DND-41 (cell line): ENCODE measurements at regions not wholly inside any gene's neighbourhood (a gene's known extent, or its start where the extent isn't known, plus 50 kb on each side); places are given as distances from the start of the nearest gene placed in this dataset.

Experiments used
- ATAC-seq: fragments of 200-7000 bp; cut with Tn5 transposase; 3 replicates; pipeline ENCODE4 v1.9.1; 2021; ENCODE audit warnings: low read depth; ENCODE audit not compliant: insufficient read depth
- DNase-seq: peaks from one replicate; pipeline ENCODE4 v3.0.0-alpha.2; 2020
- H2AFZ ChIP-seq: 2 replicates; pipeline ENCODE4 v1.6.0; 2012; ENCODE audit warnings: low read depth, low read length
- H3K27ac ChIP-seq: 2 replicates; pipeline ENCODE4 v1.5.1; 2012; ENCODE audit warnings: low read length, inconsistent platforms
- H3K27me3 ChIP-seq: fragments of 200-600 bp; sonication (generic); 2 replicates; pipeline ENCODE4 v1.6.0; 2012; ENCODE audit warnings: low read length, mild to moderate bottlenecking, inconsistent platforms; ENCODE audit not compliant: insufficient read depth, poor library complexity
- H3K36me3 ChIP-seq: 2 replicates; pipeline ENCODE4 v1.5.1; 2012; ENCODE audit warnings: low read length, inconsistent platforms; ENCODE audit not compliant: insufficient read depth
- H3K4me1 ChIP-seq: 2 replicates; pipeline ENCODE4 v1.5.1; 2012; ENCODE audit warnings: mild to moderate bottlenecking, low read length; ENCODE audit not compliant: insufficient read depth
- H3K4me2 ChIP-seq: 2 replicates; pipeline ENCODE4 v1.6.0; 2012; ENCODE audit warnings: mild to moderate bottlenecking, moderate library complexity, low read length, inconsistent platforms; ENCODE audit not compliant: insufficient read depth
- H3K4me3 ChIP-seq, 2 experiments: fragments of 200-600 bp in 1 of 2; shearing (Covaris generic) in 1 of 2; 2 replicates each; pipeline ENCODE4 v1.5.1; 2012 to 2016; ENCODE audit warnings: inconsistent platforms in 2 of 2, low read length in 2 of 2, mild to moderate bottlenecking in 2 of 2, low read depth in 1 of 2, moderate library complexity in 1 of 2
- H3K79me2 ChIP-seq: 2 replicates; pipeline ENCODE4 v1.6.0; 2012; ENCODE audit warnings: low read length, inconsistent platforms; ENCODE audit not compliant: insufficient read depth
- H3K9ac ChIP-seq: 2 replicates; pipeline ENCODE4 v1.6.0; 2012; ENCODE audit warnings: low read depth, mild to moderate bottlenecking, inconsistent platforms, low read length, moderate library complexity
- H3K9me3 ChIP-seq: 2 replicates; pipeline ENCODE4 v1.5.1; 2012; ENCODE audit warnings: low read length, moderate library complexity, mild to moderate bottlenecking, inconsistent platforms; ENCODE audit not compliant: insufficient read depth, severe bottlenecking
- H4K20me1 ChIP-seq: 2 replicates; pipeline ENCODE4 v1.6.0; 2012; ENCODE audit warnings: low read length; ENCODE audit not compliant: insufficient read depth
- CTCF ChIP-seq: IDR thresholded peaks from 2 replicates; pipeline ENCODE4 v1.5.1; 2012; ENCODE audit warnings: borderline replicate concordance, low read length, moderate library complexity, mild to moderate bottlenecking; ENCODE audit not compliant: poor library complexity, severe bottlenecking; ENCODE audit errors: extremely low read depth
- EZH2 ChIP-seq: IDR thresholded peaks from 3 replicates; pipeline ENCODE4 v1.6.1; 2012; ENCODE audit warnings: borderline replicate concordance, low read depth, mild to moderate bottlenecking, moderate library complexity, low read length, inconsistent platforms; ENCODE audit not compliant: severe bottlenecking

- Histone ChIP-seq H3K9ac (no peak overlapping the region), H3K27ac (no peak overlapping the region), H3K9me3 (peaks cover 3% of the 10 kb centered on the region), H3K27me3 (no peaks in the 10 kb centered on the region), H3K4me2 (no peak overlapping the region), H3K4me1 (no peaks in the 10 kb centered on the region), H3K79me2 (no peaks in the 10 kb centered on the region), H2AFZ (no peak overlapping the region), H3K36me3 (no peaks in the 10 kb centered on the region), H4K20me1 (no peaks in the 10 kb centered on the region), H3K4me3 (no peak overlapping the region)
- TF ChIP-seq EZH2 (no peak), CTCF (no peak)
- no peak for ATAC-seq
- DNase-seq = no peak
Observed at GRCh38 chr2:7738596-7738995, 821.4 kb downstream of the RNF144A start.

GRCh38 chr2:7740114-7740513 lies 822.9 kb downstream of the RNF144A start:
- TF ChIP-seq CTCF = no peak
- no peak for TF ChIP-seq EZH2
- DNase-seq (no peak), ATAC-seq (no peak)
- no peak overlapping the region for H2AFZ ChIP-seq
- H3K27me3 ChIP-seq = no peaks in the 10 kb centered on the region
- H3K36me3 ChIP-seq = no peaks in the 10 kb centered on the region
- H4K20me1 ChIP-seq = no peaks in the 10 kb centered on the region
- peaks cover 3% of the 10 kb centered on the region for H3K9me3 ChIP-seq
- H3K4me2 ChIP-seq = no peak overlapping the region
- H3K9ac ChIP-seq = no peak overlapping the region
- no peaks in the 10 kb centered on the region for H3K4me1 ChIP-seq
- H3K79me2 ChIP-seq = no peaks in the 10 kb centered on the region
- no peak overlapping the region for H3K4me3 ChIP-seq
- H3K27ac ChIP-seq = no peak overlapping the region

- Histone ChIP-seq H3K27me3 (no peaks in the 10 kb centered on the region), H4K20me1 (no peaks in the 10 kb centered on the region), H3K9ac (no peak overlapping the region), H3K79me2 (no peaks in the 10 kb centered on the region), H3K9me3 (peaks cover 3% of the 10 kb centered on the region), H3K36me3 (no peaks in the 10 kb centered on the region), H3K4me2 (no peak overlapping the region), H2AFZ (no peak overlapping the region), H3K4me1 (no peaks in the 10 kb centered on the region), H3K27ac (no peak overlapping the region), H3K4me3 (no peak overlapping the region)
- TF ChIP-seq EZH2 (no peak), CTCF (no peak)
- ATAC-seq (no peak), DNase-seq (no peak)
Observed at GRCh38 chr2:7742301-7742700, 825.1 kb downstream of the RNF144A start.

GRCh38 chr2:7744827-7745226 lies 827.6 kb downstream of the RNF144A start:
- no peaks in the 10 kb centered on the region for H3K4me1 ChIP-seq
- H3K4me3 ChIP-seq = no peak overlapping the region
- no peaks in the 10 kb centered on the region for H4K20me1 ChIP-seq
- 0 out of 3 replicates have a peak, but pooled peaks have one; percentile 24 for ATAC-seq
- no peaks in the 10 kb centered on the region for H3K79me2 ChIP-seq
- H3K36me3 ChIP-seq = no peaks in the 10 kb centered on the region
- no peaks in the 10 kb centered on the region for H3K27me3 ChIP-seq
- TF ChIP-seq EZH2 (no peak), CTCF (no peak)
- H3K9me3 ChIP-seq = peaks cover 3% of the 10 kb centered on the region
- H2AFZ ChIP-seq = no peak overlapping the region
- no peak for DNase-seq
- H3K27ac ChIP-seq = no peak overlapping the region
- H3K9ac ChIP-seq = no peak overlapping the region
- no peak overlapping the region for H3K4me2 ChIP-seq
